WTC11 (cell line): ENCODE measurements at regions not wholly inside any gene's neighbourhood (a gene's known extent, or its start where the extent isn't known, plus 50 kb on each side); places are given as distances from the start of the nearest gene placed in this dataset.
"Not testable (repeated sequence)": the region's sequence is repeated elsewhere in the genome, so short reads cannot be mapped to it uniquely, and the experiment has no call there.

ENCODE experiments used
- ATAC-seq: fragments of 200-7000 bp; cut with Tn5 transposase; 2 replicates; pipeline ENCODE4 v1.10.0; 2021; ENCODE audit warnings: mild to moderate bottlenecking, moderate library complexity
- CTCF ChIA-PET: fragments of 300-600 bp; sonication (Branson Sonifier 250); formaldehyde crosslinking; loops from one replicate; lab custom pipeline; 2021; ENCODE audit warnings: antibody characterized with exemption; lab: Charles Lee
- POLR2A ChIA-PET: fragments of 350-600 bp; sonication (Branson Sonifier 250); formaldehyde crosslinking; loops from one replicate; lab custom pipeline; 2021; ENCODE audit warnings: antibody characterized with exemption; lab: Charles Lee
- DNase-seq: peaks from one replicate; pipeline ENCODE4 v3.0.0; 2021; ENCODE audit warnings: low spot score
- H3K27ac Mint-ChIP-seq: 2 replicates; pipeline ENCODE4 v1.8.0; 2021; ENCODE audit warnings: mixed read lengths
- H3K27me3 Mint-ChIP-seq: 2 replicates; pipeline ENCODE4 v1.8.0; 2021; ENCODE audit warnings: low read depth, mild to moderate bottlenecking, moderate library complexity, mixed read lengths
- H3K36me3 Mint-ChIP-seq: 2 replicates; pipeline ENCODE4 v1.8.0; 2021; ENCODE audit warnings: mixed read lengths
- H3K4me1 Mint-ChIP-seq: 2 replicates; pipeline ENCODE4 v1.8.0; 2022; ENCODE audit warnings: mixed read lengths
- H3K4me3 Mint-ChIP-seq: 2 replicates; pipeline ENCODE4 v1.8.0; 2021; ENCODE audit warnings: mild to moderate bottlenecking, moderate library complexity, mixed read lengths
- H3K9me3 Mint-ChIP-seq: 2 replicates; pipeline ENCODE4 v1.8.0; 2021; ENCODE audit warnings: mixed read lengths
- AR ChIP-seq: fragments of 250-450 bp; sonication (Bioruptor Pico); IDR thresholded peaks from 2 replicates; pipeline ENCODE4 v1.9.0; 2021; ENCODE audit warnings: mild to moderate bottlenecking
- ATF1 ChIP-seq: sonication (generic); formaldehyde crosslinking; IDR thresholded peaks from 2 replicates; pipeline ENCODE4 v1.8.1; 2023; ENCODE audit warnings: mild to moderate bottlenecking, moderate library complexity, missing genetic modification reagents
- CREM ChIP-seq: sonication (generic); formaldehyde crosslinking; IDR thresholded peaks from 2 replicates; pipeline ENCODE4 v1.8.1; 2022; ENCODE audit warnings: mild to moderate bottlenecking, missing genetic modification reagents, moderate library complexity
- E2F5 ChIP-seq: sonication (generic); formaldehyde crosslinking; IDR thresholded peaks from 2 replicates; pipeline ENCODE4 v1.8.1; 2022; ENCODE audit warnings: mild to moderate bottlenecking, moderate library complexity, missing genetic modification reagents
- ETV6 ChIP-seq: sonication (generic); formaldehyde crosslinking; IDR thresholded peaks from 2 replicates; pipeline ENCODE4 v1.8.1; 2022; ENCODE audit warnings: mild to moderate bottlenecking, missing genetic modification reagents
- GABPB1 ChIP-seq: sonication (generic); formaldehyde crosslinking; IDR thresholded peaks from 2 replicates; pipeline ENCODE4 v1.8.1; 2023; ENCODE audit warnings: mild to moderate bottlenecking, missing genetic modification reagents
- GTF2I ChIP-seq: fragments of 250-450 bp; sonication (Bioruptor Pico); conservative IDR thresholded peaks from 2 replicates; pipeline ENCODE4 v1.4.0; 2021; ENCODE audit warnings: mild to moderate bottlenecking
- IRF2 ChIP-seq: sonication (generic); formaldehyde crosslinking; IDR thresholded peaks from 2 replicates; pipeline ENCODE4 v1.8.0; 2022; ENCODE audit warnings: low read depth, missing genetic modification reagents, borderline replicate concordance
- MXD4 ChIP-seq: fragments of 250-450 bp; sonication (Bioruptor Pico); IDR thresholded peaks from 2 replicates; pipeline ENCODE4 v1.8.0; 2021; ENCODE audit warnings: mild to moderate bottlenecking, moderate library complexity, borderline replicate concordance
- MYBL2 ChIP-seq: sonication (generic); formaldehyde crosslinking; IDR thresholded peaks from 2 replicates; pipeline ENCODE4 v1.8.1; 2023; ENCODE audit warnings: mild to moderate bottlenecking, moderate library complexity, missing genetic modification reagents
- NR3C1 ChIP-seq: sonication (generic); formaldehyde crosslinking; conservative IDR thresholded peaks from 2 replicates; pipeline ENCODE4 v1.8.1; 2023; ENCODE audit warnings: low read depth, mild to moderate bottlenecking, missing genetic modification reagents
- PRDM15 ChIP-seq: sonication (generic); formaldehyde crosslinking; IDR thresholded peaks from 2 replicates; pipeline ENCODE4 v1.8.0; 2022; ENCODE audit warnings: missing genetic modification reagents
- RORB ChIP-seq: fragments of 250-450 bp; sonication (Bioruptor Pico); IDR thresholded peaks from 2 replicates; pipeline ENCODE4 v1.9.0; 2021; ENCODE audit warnings: mild to moderate bottlenecking
- TCF7 ChIP-seq: sonication (generic); formaldehyde crosslinking; IDR thresholded peaks from 2 replicates; pipeline ENCODE4 v1.8.0; 2022; ENCODE audit warnings: mild to moderate bottlenecking, low read depth, missing genetic modification reagents, moderate library complexity
- USF1 ChIP-seq: sonication (generic); formaldehyde crosslinking; IDR thresholded peaks from 2 replicates; pipeline ENCODE4 v1.8.0; 2022; ENCODE audit warnings: mild to moderate bottlenecking, missing genetic modification reagents
- USF2 ChIP-seq: sonication (generic); formaldehyde crosslinking; IDR thresholded peaks from 2 replicates; pipeline ENCODE4 v1.8.1; 2023; ENCODE audit warnings: mild to moderate bottlenecking, missing genetic modification reagents, moderate library complexity
- ZBTB43 ChIP-seq: sonication (generic); formaldehyde crosslinking; IDR thresholded peaks from 2 replicates; pipeline ENCODE4 v1.8.1; 2023; ENCODE audit warnings: mild to moderate bottlenecking, missing genetic modification reagents
- ZNF121 ChIP-seq: sonication (generic); formaldehyde crosslinking; IDR thresholded peaks from 2 replicates; pipeline ENCODE4 v1.8.0; 2023; ENCODE audit warnings: missing genetic modification reagents
- ZNF263 ChIP-seq: sonication (generic); formaldehyde crosslinking; IDR thresholded peaks from 2 replicates; pipeline ENCODE4 v1.8.1; 2022; ENCODE audit warnings: low read depth, mild to moderate bottlenecking, moderate library complexity, missing genetic modification reagents

- Mint-ChIP-seq H3K9me3 (peaks cover 27% of the 10 kb centered on the region), H3K36me3 (peaks cover 4% of the 10 kb centered on the region; the same call in 1 of the 2 replicates), H3K4me1 (no peaks in the 10 kb centered on the region), H3K4me3 (no peak overlapping the region)
- CTCF ChIA-PET: no interaction called here
- ATAC-seq: no peak
- TF ChIP-seq ZBTB43: no peak
- TF ChIP-seq USF2: no peak
- TF ChIP-seq GTF2I (CRISPR knock-in tag): no peak
- no peak for TF ChIP-seq ZNF121
- no peak for TF ChIP-seq ZNF263 (CRISPR knock-in tag)
- TF ChIP-seq NR3C1 (CRISPR knock-in tag): no peak
- no peak for TF ChIP-seq E2F5
- TF ChIP-seq IRF2 (CRISPR knock-in tag): no peak
- TF ChIP-seq GABPB1 (CRISPR knock-in tag): no peak
- TF ChIP-seq ATF1 (CRISPR knock-in tag): no peak
- TF ChIP-seq USF1 (CRISPR knock-in tag): no peak
- TF ChIP-seq MYBL2 (CRISPR knock-in tag): no peak
- TF ChIP-seq ETV6: no peak
- TF ChIP-seq RORB (CRISPR knock-in tag): no peak
- TF ChIP-seq, all 79 proteins: peak for 0
- H3K27me3 Mint-ChIP-seq: no peaks in the 10 kb centered on the region
- POLR2A ChIA-PET: no interaction called here
- no peak for DNase-seq
- H3K27ac Mint-ChIP-seq: no peak overlapping the region
Measured at GRCh38 chr6:51049983-51050877, 231.6 kb downstream of the TFAP2B start.

GRCh38 chr6:51052716-51053115 lies 234.0 kb downstream of the TFAP2B start:
- H3K9me3 Mint-ChIP-seq: peaks cover 34% of the 10 kb centered on the region
- H3K27me3 Mint-ChIP-seq, DNase-seq, H3K4me1 Mint-ChIP-seq, H3K36me3 Mint-ChIP-seq, CTCF ChIA-PET, H3K4me3 Mint-ChIP-seq, POLR2A ChIA-PET, H3K27ac Mint-ChIP-seq, ATAC-seq: not testable (repeated sequence)

- H3K9me3 Mint-ChIP-seq: peaks cover 47% of the 10 kb centered on the region
- ATAC-seq, H3K36me3 Mint-ChIP-seq, DNase-seq, POLR2A ChIA-PET, H3K4me3 Mint-ChIP-seq, CTCF ChIA-PET, H3K27ac Mint-ChIP-seq, H3K27me3 Mint-ChIP-seq, H3K4me1 Mint-ChIP-seq: not testable (repeated sequence)
Measured at GRCh38 chr6:51055316-51055715, 236.6 kb downstream of the TFAP2B start.

- Mint-ChIP-seq H3K27ac (no peak overlapping the region), H3K36me3 (peaks cover 4% of the 10 kb centered on the region; the same call in 1 of the 2 replicates), H3K9me3 (peaks cover 44% of the 10 kb centered on the region), H3K4me1 (peaks cover 8% of the 10 kb centered on the region), H3K4me3 (no peak overlapping the region), H3K27me3 (no peaks in the 10 kb centered on the region)
- POLR2A ChIA-PET: no interaction called here
- no peak for ATAC-seq
- no peak for DNase-seq
- CTCF ChIA-PET: no interaction called here
- TF ChIP-seq MYBL2 (CRISPR knock-in tag) (no peak), PRDM15 (no peak), GABPB1 (CRISPR knock-in tag) (no peak), TCF7 (no peak), MXD4 (CRISPR knock-in tag) (no peak), AR (CRISPR knock-in tag) (no peak), CREM (CRISPR knock-in tag) (no peak)
Measured at GRCh38 chr6:51057296-51057695, 238.6 kb downstream of the TFAP2B start.
